H1 (cell line): ENCODE measurements at regions not wholly inside any gene's neighbourhood (a gene's known extent, or its start where the extent isn't known, plus 50 kb on each side); places are given as distances from the start of the nearest gene placed in this dataset.

ENCODE experiments used
- CTCF ChIA-PET: fragments of 300-600 bp; sonication (Branson Sonifier 250); formaldehyde crosslinking; loops from one replicate; lab custom pipeline; 2021; ENCODE audit not compliant: partially characterized antibody; lab: Charles Lee
- POLR2A ChIA-PET: fragments of 300-600 bp; sonication (Branson Sonifier 250); formaldehyde crosslinking; loops from one replicate; lab custom pipeline; 2021; ENCODE audit warnings: inconsistent platforms; ENCODE audit not compliant: partially characterized antibody; lab: Charles Lee
- DNase-seq, 2 experiments: peaks; one replicate each; pipeline versions ENCODE4 v3.0.0 to v3.0.0-alpha.2; 2010 to 2022; ENCODE audit warnings: low spot score in 2 of 2, low read depth in 1 of 2, mixed read lengths in 1 of 2
- FAIRE-seq: peaks from 2 replicates; lab custom pipeline; 2011; peaks lifted over from hg19 to GRCh38; lab: Jason Lieb, UNC
- H2AFZ ChIP-seq: 2 replicates; pipeline ENCODE4 v1.8.1; 2012; ENCODE audit warnings: low read length, inconsistent platforms
- H2AK5ac ChIP-seq: 2 replicates; pipeline ENCODE4 v1.6.1; 2013; ENCODE audit warnings: low read depth, low read length
- H2BK120ac ChIP-seq: replicated peaks from 2 replicates; pipeline ENCODE3; 2013; ENCODE audit warnings: low read depth, low read length, inconsistent platforms
- H2BK12ac ChIP-seq: 2 replicates; pipeline ENCODE4 v1.6.1; 2013; ENCODE audit warnings: low read depth, low read length
- H2BK15ac ChIP-seq: 2 replicates; pipeline ENCODE4 v1.6.1; 2013; ENCODE audit warnings: low read length
- H2BK20ac ChIP-seq: 2 replicates; pipeline ENCODE4 v1.6.1; 2013; ENCODE audit warnings: low read length
- H2BK5ac ChIP-seq: 2 replicates; pipeline ENCODE4 v1.6.1; 2013; ENCODE audit warnings: low read depth, low read length
- H3K14ac ChIP-seq: 2 replicates; pipeline ENCODE4 v1.6.1; 2013; ENCODE audit warnings: inconsistent platforms; ENCODE audit not compliant: insufficient read length
- H3K18ac ChIP-seq: 2 replicates; pipeline ENCODE4 v1.6.1; 2013; ENCODE audit warnings: low read length; ENCODE audit errors: extremely low read depth
- H3K23ac ChIP-seq: 2 replicates; pipeline ENCODE4 v1.6.1; 2013; ENCODE audit warnings: inconsistent platforms; ENCODE audit not compliant: insufficient read length
- H3K23me2 ChIP-seq: 2 replicates; pipeline ENCODE4 v1.6.1; 2013; ENCODE audit warnings: low read depth, low read length
- H3K27ac ChIP-seq: 2 replicates; pipeline ENCODE4 v1.6.1; 2011; ENCODE audit warnings: low read depth, low read length, inconsistent platforms
- H3K27me3 ChIP-seq, 4 experiments: replicated peaks in 1 of 4; 1 replicate in 1 of 4; 2 replicates in 3 of 4; pipeline versions ENCODE4 v1.6.1 to v1.8.1; 2011 to 2013; ENCODE audit warnings: low read length in 3 of 4, mild to moderate bottlenecking in 3 of 4, inconsistent platforms in 2 of 4, mixed read lengths in 2 of 4, moderate library complexity in 1 of 4; ENCODE audit not compliant: control insufficient read depth in 3 of 4, insufficient read depth in 3 of 4; ENCODE audit errors: extremely low read depth in 1 of 4
- H3K36me3 ChIP-seq, 4 experiments: 2 replicates each; pipeline versions ENCODE4 v1.6.1 to v1.8.1; 2011 to 2013; ENCODE audit warnings: mild to moderate bottlenecking in 4 of 4, low read length in 3 of 4, moderate library complexity in 2 of 4, control low read depth in 1 of 4, inconsistent platforms in 1 of 4; ENCODE audit not compliant: insufficient read depth in 4 of 4, control insufficient read depth in 2 of 4
- H3K4ac ChIP-seq: replicated peaks from 2 replicates; pipeline ENCODE3; 2013; ENCODE audit warnings: low read length, low read depth, mixed read lengths, inconsistent platforms; ENCODE audit not compliant: insufficient read length
- H3K4me1 ChIP-seq, 4 experiments: replicated peaks in 1 of 4; 1 replicate in 1 of 4; 2 replicates in 3 of 4; pipeline versions ENCODE4 v1.6.1 to v1.8.1; 2011 to 2013; ENCODE audit warnings: low read length in 3 of 4, inconsistent platforms in 2 of 4, mixed read lengths in 1 of 4; ENCODE audit not compliant: insufficient read depth in 4 of 4, control insufficient read depth in 3 of 4
- H3K4me2 ChIP-seq, 2 experiments: 2 replicates each; pipeline versions ENCODE4 v1.6.1 to v1.8.1; 2011 to 2013; ENCODE audit warnings: low read depth in 2 of 2, low read length in 2 of 2, control low read depth in 1 of 2, inconsistent platforms in 1 of 2, mild to moderate bottlenecking in 1 of 2; ENCODE audit not compliant: insufficient read depth in 1 of 2
- H3K4me3 ChIP-seq, 4 experiments: fragments of 200-600, 300-600 bp in 1 of 4; sonication (generic), shearing (Covaris generic), sonication (Bioruptor Twin) in 1 of 4; 2 replicates each; pipeline versions ENCODE4 v1.5.1 to v1.8.1; 2011 to 2016; ENCODE audit warnings: low read length in 4 of 4, low read depth in 3 of 4, control low read depth in 2 of 4, inconsistent platforms in 2 of 4, mild to moderate bottlenecking in 2 of 4, mixed read lengths in 1 of 4, moderate library complexity in 1 of 4; ENCODE audit not compliant: insufficient read depth in 2 of 4; ENCODE audit errors: extremely low read depth in 1 of 4
- H3K56ac ChIP-seq: replicated peaks from 2 replicates; pipeline ENCODE3; 2013; ENCODE audit warnings: low read depth, mild to moderate bottlenecking, mixed read lengths, low read length, inconsistent platforms; ENCODE audit not compliant: insufficient read length
- H3K79me1 ChIP-seq: 2 replicates; pipeline ENCODE4 v1.6.1; 2013; ENCODE audit warnings: low read depth, low read length, control low read depth
- H3K79me2 ChIP-seq, 2 experiments: 2 replicates each; pipeline versions ENCODE4 v1.6.1 to v1.8.1; 2012 to 2013; ENCODE audit warnings: low read length in 2 of 2, mild to moderate bottlenecking in 2 of 2, inconsistent platforms in 1 of 2; ENCODE audit not compliant: insufficient read depth in 2 of 2, control insufficient read depth in 1 of 2
- H3K9ac ChIP-seq, 4 experiments: replicated peaks in 1 of 4; 1 replicate in 1 of 4; 2 replicates in 3 of 4; pipeline versions ENCODE4 v1.6.1 to v1.8.1; 2011 to 2013; ENCODE audit warnings: low read depth in 3 of 4, low read length in 3 of 4, control low read depth in 2 of 4, mild to moderate bottlenecking in 2 of 4, moderate library complexity in 2 of 4, inconsistent platforms in 1 of 4; ENCODE audit errors: extremely low read depth in 1 of 4
- H3K9me3 ChIP-seq, 2 experiments: 2 replicates each; pipeline versions ENCODE4 v1.6.1 to v1.8.1; 2012 to 2013; ENCODE audit warnings: mild to moderate bottlenecking in 2 of 2, moderate library complexity in 2 of 2, control low read depth in 1 of 2, inconsistent platforms in 1 of 2, low read depth in 1 of 2, low read length in 1 of 2, mixed read lengths in 1 of 2; ENCODE audit not compliant: insufficient read depth in 2 of 2
- H4K20me1 ChIP-seq, 2 experiments: replicated peaks in 1 of 2; 2 replicates each; pipeline versions ENCODE3 to v1.8.1; 2011 to 2013; ENCODE audit warnings: inconsistent platforms in 2 of 2, low read length in 2 of 2, mild to moderate bottlenecking in 1 of 2; ENCODE audit not compliant: insufficient read depth in 2 of 2, control insufficient read depth in 1 of 2
- H4K5ac ChIP-seq: 2 replicates; pipeline ENCODE4 v1.6.1; 2013; ENCODE audit warnings: low read length, low read depth, mixed read lengths, inconsistent platforms; ENCODE audit not compliant: insufficient read length
- H4K8ac ChIP-seq: 2 replicates; pipeline ENCODE4 v1.8.0; 2013; ENCODE audit warnings: mild to moderate bottlenecking, moderate library complexity, low read length, inconsistent platforms; ENCODE audit not compliant: insufficient read depth; ENCODE audit errors: extremely low read depth
- H4K91ac ChIP-seq: replicated peaks from 2 replicates; pipeline ENCODE3; 2013; ENCODE audit warnings: low read length, mixed read lengths, inconsistent platforms; ENCODE audit not compliant: insufficient read length
- ASH2L ChIP-seq: fragments of 200-600, 300-600 bp; sonication (generic); IDR thresholded peaks from one replicate; pipeline ENCODE4 v1.7.1; 2017; ENCODE audit warnings: low read length
- BCL11A ChIP-seq, 2 experiments: IDR thresholded peaks; one replicate each; pipeline ENCODE4 v1.6.1; 2011; ENCODE audit warnings: low read depth in 2 of 2, low read length in 2 of 2, mild to moderate bottlenecking in 2 of 2
- CHD1 ChIP-seq: IDR thresholded peaks from 2 replicates; pipeline ENCODE4 v1.6.1; 2012; ENCODE audit warnings: low read depth, low read length, improper control_type of control experiment
- E2F6 ChIP-seq: IDR thresholded peaks from 2 replicates; pipeline ENCODE4 v1.6.1; 2012; ENCODE audit warnings: inconsistent platforms
- GTF2F1 ChIP-seq: IDR thresholded peaks from 2 replicates; pipeline ENCODE4 v1.6.1; 2012; ENCODE audit warnings: low read depth, low read length, improper control_type of control experiment, borderline replicate concordance
- HDAC6 ChIP-seq: IDR thresholded peaks from one replicate; pipeline ENCODE4 v1.7.1; 2012; ENCODE audit warnings: low read depth, mild to moderate bottlenecking, inconsistent platforms, low read length, moderate library complexity
- KDM1A ChIP-seq: fragments of 200-600, 300-600 bp; sonication (generic); IDR thresholded peaks from 2 replicates; pipeline ENCODE4 v1.7.1; 2016; ENCODE audit warnings: mild to moderate bottlenecking, low read length, borderline replicate concordance
- NRF1 ChIP-seq: IDR thresholded peaks from 2 replicates; pipeline ENCODE4 v1.6.1; 2011; ENCODE audit warnings: mild to moderate bottlenecking, low read depth, low read length, improper control_type of control experiment
- TBP ChIP-seq: IDR thresholded peaks from 2 replicates; pipeline ENCODE4 v1.6.1; 2011; ENCODE audit warnings: low read depth, low read length, improper control_type of control experiment
- WGBS, 2 experiments: shearing (Covaris generic) in 1 of 2; methylation state at CpG; one replicate each; pipeline versions ENCODE4 v1.1.6 to v1.1.7; 2013 to 2015; ENCODE audit warnings: low lambda C conversion rate in 2 of 2, mixed read lengths in 2 of 2, inconsistent platforms in 1 of 2, low coverage in 1 of 2, missing lambda C conversion rate in 1 of 2; ENCODE audit not compliant: insufficient replicate concordance in 2 of 2, insufficient coverage in 1 of 2, insufficient read length in 1 of 2; ENCODE audit errors: extremely low coverage in 1 of 2, missing lambda C conversion rate in 1 of 2; 5-methylcytosine and 5-hydroxymethylcytosine counted together

- no peak for TF ChIP-seq GTF2F1
- TF ChIP-seq KDM1A: no peak
- no peak for TF ChIP-seq TBP
- no peak for TF ChIP-seq E2F6
- TF ChIP-seq ASH2L: no peak
- TF ChIP-seq BCL11A (IDR thresholded peaks at IDR 0.05; ENCODE audit: low read depth in 2 of 2, low read length in 2 of 2): no peak
- TF ChIP-seq HDAC6: no peak
- no peak for TF ChIP-seq CHD1
- TF ChIP-seq NRF1: no peak
- no peak overlapping the region for H2BK20ac ChIP-seq
- no peaks in the 10 kb centered on the region for H3K9me3 ChIP-seq
- H3K14ac ChIP-seq: no peak overlapping the region
- H2BK5ac ChIP-seq: no peak overlapping the region
- H3K18ac ChIP-seq: no peak overlapping the region
- 89% methylated on average over 5 of the region's 5 CpGs; no CpG with 5 or more reads in 1 of the 2 experiments for WGBS, 2 experiments
- no peak overlapping the region for H2BK120ac ChIP-seq
- no peak overlapping the region for H3K23ac ChIP-seq
- H3K36me3 ChIP-seq: no peaks in the 10 kb centered on the region
- no peak overlapping the region for H2BK12ac ChIP-seq
- H2AFZ ChIP-seq: no peak overlapping the region
- ChIA-PET CTCF (interaction anchor here (0.6 to 1.5 kb wide), 8 partner anchors 10 to 1874 kb away, joined by 3 to 6 read pairs (median 4); no protein-coding TSS in a partner anchor), POLR2A (interaction anchor here (0.6 kb wide), 1 partner anchor 19 kb away, joined by 4 read pairs; no protein-coding TSS in a partner anchor)
- H3K4ac ChIP-seq: no peak overlapping the region
- H3K23me2 ChIP-seq: no peaks in the 10 kb centered on the region
- H3K4me1 ChIP-seq: peaks cover 0 to 5% (median 0%) of the 10 kb centered on the region in 4 experiments; a peak in 2 of 7 replicates
- H3K79me2 ChIP-seq: no peaks in the 10 kb centered on the region
- no peak overlapping the region for H2AK5ac ChIP-seq
- H3K79me1 ChIP-seq: no peaks in the 10 kb centered on the region
- no peak overlapping the region for H4K91ac ChIP-seq
- no peak overlapping the region for H3K9ac ChIP-seq
- H4K5ac ChIP-seq: no peak overlapping the region
- H3K56ac ChIP-seq: no peak overlapping the region
- H4K8ac ChIP-seq: no peak overlapping the region
- no peak overlapping the region for H3K27ac ChIP-seq
- no peak overlapping the region for H3K4me2 ChIP-seq
- H3K27me3 ChIP-seq: no peaks in the 10 kb centered on the region
- no peak overlapping the region for H2BK15ac ChIP-seq
- H3K4me3 ChIP-seq: no peak overlapping the region
- FAIRE-seq (no peak), DNase-seq (no peak)
- H4K20me1 ChIP-seq: no peaks in the 10 kb centered on the region
These were observed 665.1 kb upstream of the ZEB2 start for GRCh38 chr2:145184741-145185651.
